Inflammatory macrophage treated with lipopolysaccharide for 1 hour (primary cell): ENCODE measurements at regions not wholly inside any gene's neighbourhood (a gene's known extent, or its start where the extent isn't known, plus 50 kb on each side); places are given as distances from the start of the nearest gene placed in this dataset.

ENCODE experiments used
- DNase-seq, 2 donors: peaks; one replicate each; pipeline ENCODE4 v3.0.0-alpha.2; 2020 to 2022

DNA sequence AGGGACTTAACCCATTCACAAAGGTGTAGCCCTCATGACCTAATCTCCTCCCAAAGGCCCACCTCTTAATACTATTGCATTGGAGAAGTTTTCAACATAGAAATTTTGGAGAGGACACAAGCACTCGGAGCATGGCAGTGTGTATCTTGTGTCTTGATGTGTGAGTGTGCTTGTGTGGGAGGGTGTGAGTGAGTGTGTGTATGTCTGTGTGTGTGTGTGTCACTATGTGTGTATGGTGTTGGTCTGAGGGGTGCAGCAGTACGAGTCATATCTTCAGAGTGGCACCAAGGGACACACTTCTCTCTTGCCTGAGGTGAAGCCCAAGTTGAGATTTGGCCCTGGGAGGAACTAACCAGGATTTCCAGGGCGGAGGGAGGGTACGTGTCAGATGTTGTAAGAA lies 73.7 kb downstream of the NAV1 start:
- no peak for DNase-seq

DNA sequence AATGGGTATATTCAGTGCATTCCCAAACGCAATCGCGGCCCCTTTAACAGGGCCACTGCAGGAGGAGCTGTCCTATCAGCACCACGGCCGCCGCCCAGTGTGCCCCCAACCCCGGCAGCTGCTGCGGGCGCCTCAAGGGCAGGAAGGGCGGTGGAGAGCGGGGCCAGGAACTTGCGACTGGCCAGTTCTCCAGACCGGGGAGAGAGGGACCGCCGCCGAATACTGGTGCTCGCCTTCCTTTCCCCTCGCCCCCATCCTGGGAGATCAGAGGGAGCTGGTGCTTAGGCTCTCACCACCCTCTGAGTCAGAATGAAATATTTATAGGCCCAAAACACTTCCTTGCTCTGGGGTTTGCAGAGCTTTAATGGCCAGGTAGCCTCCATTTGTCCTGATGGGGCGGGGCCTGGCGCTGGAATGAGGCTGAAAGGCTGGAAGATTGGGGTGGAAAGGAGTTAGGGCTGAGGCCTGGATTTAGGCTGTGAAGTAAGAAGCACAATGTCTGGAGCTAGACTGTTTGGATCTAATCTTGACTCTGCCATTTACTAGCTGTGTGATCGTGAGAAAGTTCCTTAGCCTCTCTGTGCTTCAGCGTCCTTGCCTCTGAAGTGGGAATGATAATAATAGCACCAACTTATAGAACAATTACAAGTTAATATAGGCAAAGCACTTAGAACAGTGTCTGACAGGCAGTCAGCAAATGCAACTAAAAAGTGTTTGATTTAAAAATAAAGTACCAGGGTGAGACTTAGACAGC lies 75.5 kb downstream of the NAV1 start:
- no peak for DNase-seq

- DNase-seq: no peak
Measured at GRCh38 chr1:201617157-201617556, 78.2 kb downstream of the NAV1 start.

DNA sequence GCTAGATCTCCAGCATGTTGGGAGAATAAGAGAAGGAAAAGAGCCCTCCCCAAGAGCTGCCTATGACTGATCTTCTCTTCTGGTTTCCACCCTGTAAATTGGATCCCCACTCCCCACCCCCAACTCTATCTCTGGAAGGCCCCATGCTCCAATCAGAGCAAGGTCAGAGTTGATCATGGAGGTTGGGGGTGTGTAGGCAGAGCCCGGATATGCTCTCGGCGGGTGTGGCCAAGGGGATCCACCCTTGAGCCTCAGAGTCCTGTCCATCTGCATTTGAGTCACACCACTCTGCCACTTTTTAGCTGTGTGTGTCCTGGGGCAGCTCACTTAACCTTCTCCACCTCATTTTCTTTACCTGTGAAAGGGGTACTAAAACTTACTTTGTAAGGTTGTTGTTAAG lies 79.5 kb downstream of the NAV1 start:
- no peak for DNase-seq

DNA sequence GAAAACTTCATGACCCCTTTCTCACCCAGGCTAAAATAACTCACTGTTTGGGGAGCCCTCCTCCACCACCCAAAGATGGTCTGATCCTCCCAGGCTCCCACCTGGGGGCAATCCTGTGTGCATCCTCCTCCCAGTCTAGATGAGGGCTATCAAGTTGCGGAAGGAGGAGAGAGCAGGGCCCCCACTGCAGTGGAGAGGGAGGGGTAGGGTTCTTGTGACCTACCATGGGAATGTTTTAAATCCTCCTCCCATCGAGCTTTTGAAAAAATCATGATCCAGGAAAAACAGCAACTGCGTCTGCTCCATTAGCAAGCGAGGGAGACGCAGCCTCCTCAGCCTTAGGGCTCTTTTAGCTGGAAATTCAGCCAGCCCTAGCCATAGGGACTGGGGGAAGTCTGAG lies 80.0 kb downstream of the NAV1 start:
- DNase-seq: no peak

GRCh38 chr1:201619513-201619912 lies 80.6 kb downstream of the NAV1 start:
- no peak for DNase-seq

DNA sequence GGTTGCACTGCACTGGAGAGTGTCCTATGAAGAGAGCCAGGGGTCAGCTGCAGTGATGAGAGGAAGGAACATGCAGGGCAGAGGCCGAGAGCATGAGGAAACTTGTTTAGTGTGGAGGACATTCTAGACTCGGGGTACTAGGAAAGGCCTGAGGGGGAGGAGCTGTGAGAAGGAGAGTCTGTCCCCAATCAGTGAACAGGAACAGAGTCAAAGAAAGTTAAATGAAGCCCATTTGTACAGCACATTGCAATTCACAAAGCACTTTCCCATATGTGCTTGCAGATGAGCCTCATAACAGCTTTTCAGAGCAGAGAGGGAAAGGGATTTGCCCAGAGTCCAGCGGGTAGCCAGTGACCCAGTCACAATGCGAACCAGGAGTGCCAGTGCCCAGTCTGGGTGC lies 83.4 kb downstream of the NAV1 start:
- no peak for DNase-seq

DNA sequence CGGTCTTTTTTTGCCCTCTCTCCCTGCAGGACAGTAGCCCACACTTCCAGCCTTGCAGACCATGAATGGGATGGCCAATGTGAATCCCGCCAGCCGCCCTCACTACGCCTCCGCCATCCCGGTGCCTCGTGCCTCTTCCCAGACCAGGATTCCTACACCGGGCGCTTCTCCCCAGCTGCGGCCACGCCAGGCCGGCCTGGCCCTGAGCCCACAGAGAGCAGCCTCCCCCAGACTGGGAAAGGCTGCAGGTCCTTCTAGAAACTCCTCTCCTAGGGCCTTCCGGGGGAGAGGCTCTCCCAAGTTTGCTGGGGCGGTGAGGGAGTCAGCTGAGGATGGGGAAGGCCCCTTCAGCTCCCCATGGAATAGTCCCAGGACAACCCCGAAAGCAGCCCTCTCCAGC lies 83.9 kb downstream of the NAV1 start:
- no peak for DNase-seq

DNA sequence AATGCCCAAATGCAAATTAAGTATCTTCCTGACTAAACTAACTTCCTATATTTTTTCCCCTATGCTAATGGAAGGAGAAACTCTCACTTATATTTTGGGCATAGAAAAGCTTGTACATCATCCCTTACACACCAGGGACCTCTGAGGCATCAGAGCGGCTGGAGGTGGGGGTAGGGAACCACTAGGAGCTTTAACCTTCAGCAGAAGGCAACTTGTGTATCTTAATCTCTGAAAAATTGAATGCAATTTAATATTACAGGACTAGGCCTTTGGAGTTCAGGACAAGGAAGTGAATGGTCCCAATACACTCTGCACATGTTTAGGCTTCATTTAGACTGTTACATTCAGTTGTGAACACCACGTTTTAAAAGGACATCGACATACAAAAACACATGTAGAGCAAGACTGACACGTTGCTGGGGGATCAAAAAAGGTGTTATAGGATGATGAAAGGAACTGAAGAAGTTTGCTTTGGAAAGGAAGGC lies 85.9 kb downstream of the NAV1 start:
- no peak for DNase-seq

DNA sequence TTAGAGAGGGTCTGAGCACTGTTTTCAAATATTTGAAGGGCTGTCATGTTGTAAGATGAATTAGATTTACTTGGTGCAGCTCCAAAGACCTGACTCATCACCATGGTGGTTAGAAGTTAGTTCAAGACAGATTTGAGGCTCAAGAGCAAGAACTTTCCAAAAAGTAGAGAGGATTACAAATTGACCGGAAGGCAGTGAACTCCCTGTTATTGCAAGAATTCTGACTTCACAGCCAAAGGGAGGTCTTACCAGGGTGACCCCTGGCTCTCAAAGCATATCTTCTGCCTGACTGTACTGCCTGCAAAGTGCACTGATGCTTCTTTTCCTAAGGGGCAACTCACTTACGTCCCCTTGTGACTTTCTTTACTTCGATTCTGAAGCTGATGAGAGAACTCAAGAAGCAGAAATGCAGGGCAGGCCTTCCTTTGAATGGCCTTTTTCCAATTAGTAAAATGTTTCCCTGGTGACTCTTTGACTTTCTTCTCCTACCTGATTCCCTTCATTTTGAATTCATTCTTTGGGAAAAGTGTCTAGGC lies 86.4 kb downstream of the NAV1 start:
- no peak for DNase-seq

DNA sequence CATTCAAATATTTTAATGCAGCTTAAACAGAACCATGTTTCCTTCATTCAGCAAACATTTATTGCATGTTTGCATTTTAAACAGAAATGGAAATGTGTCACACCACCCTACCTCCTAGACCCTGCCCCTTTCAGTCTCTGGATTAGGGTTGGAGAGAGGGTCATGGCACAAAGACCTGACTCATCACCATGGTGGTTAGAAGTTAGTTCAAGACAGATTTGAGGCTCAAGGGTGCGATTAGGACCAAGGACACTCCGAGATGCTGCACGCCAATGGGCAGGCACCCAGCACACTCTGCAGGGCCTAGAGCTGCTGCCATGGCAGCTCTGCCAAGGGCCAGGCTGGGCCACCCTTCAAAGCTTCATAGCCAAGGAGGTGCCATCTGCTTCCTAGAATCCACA lies 86.9 kb downstream of the NAV1 start:
- no peak for DNase-seq

GRCh38 chr1:201626629-201627275 lies 87.8 kb downstream of the NAV1 start:
- DNase-seq: peak in 1 of 2 donors; percentile 21

GRCh38 chr1:201628490-201628889 lies 89.6 kb downstream of the NAV1 start:
- DNase-seq: no peak

GRCh38 chr1:201630582-201630981 lies 91.7 kb downstream of the NAV1 start:
- DNase-seq: no peak

- DNase-seq: no peak
Measured at GRCh38 chr1:201631037-201631436, 92.1 kb downstream of the NAV1 start.

DNA sequence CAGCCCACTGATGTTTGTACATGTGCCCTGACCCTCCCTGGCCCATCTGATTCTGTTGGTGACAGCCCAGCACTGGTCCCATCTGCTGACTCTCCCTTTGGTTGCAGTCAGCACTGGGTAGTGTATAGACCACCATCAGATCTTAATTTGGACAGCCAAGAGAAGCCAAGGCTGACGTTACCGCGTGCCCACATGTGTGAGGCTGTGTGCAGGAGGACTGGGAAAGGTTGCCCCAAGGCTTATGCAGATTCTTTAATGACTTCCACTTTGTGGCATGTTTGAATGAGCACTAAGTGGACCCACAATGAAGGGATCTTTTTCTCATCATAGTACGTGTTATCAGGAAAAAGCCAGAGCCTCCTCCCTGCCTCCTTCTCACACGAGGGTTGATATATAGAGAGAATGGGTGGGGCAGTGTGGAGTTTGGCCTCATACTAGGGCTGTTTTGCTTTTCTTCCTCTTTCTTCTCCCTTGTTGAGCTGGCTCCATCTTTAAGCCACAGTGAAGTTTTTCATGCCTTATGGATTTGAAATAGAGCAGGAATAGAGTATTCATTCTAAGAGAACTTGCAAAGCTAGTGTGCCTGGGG lies 93.5 kb downstream of the NAV1 start:
- no peak for DNase-seq

GRCh38 chr1:201633297-201633696 lies 94.4 kb downstream of the NAV1 start:
- DNase-seq: no peak

- DNase-seq: no peak
Measured at GRCh38 chr1:201633811-201634210, 94.9 kb downstream of the NAV1 start.

- DNase-seq: no peak
Measured at GRCh38 chr1:201634261-201634660, 95.3 kb downstream of the NAV1 start.

GRCh38 chr1:201636097-201636496 lies 97.2 kb downstream of the NAV1 start:
- DNase-seq: no peak

GRCh38 chr1:201636510-201636971 lies 97.6 kb downstream of the NAV1 start:
- no peak for DNase-seq

GRCh38 chr1:201637282-201638079 lies 98.6 kb downstream of the NAV1 start:
- DNase-seq: no peak

DNA sequence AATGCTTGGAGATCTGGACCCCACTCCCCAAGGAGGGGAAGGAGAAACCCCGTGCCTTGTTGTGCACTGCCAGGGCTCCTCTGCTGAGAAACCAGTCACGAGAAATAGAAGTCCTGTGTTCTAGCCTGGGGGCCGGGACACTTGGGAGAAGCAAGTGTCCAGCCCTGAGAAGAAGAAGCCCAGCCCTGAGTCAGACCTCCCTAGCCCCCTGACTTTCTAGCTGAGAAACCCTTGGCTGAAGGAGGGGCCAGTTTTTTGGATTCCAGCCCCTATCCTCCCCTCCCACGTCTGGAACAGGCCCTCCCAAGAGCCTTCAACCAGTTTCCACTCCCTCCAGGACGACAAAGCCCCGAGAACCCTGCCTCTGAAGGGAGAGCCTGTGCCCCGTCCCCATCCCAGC lies 100.5 kb downstream of the NAV1 start:
- DNase-seq: no peak
